OCI-LY3 (cell line): ENCODE measurements at regions not wholly inside any gene's neighbourhood (a gene's known extent, or its start where the extent isn't known, plus 50 kb on each side); places are given as distances from the start of the nearest gene placed in this dataset.

Experiments
- H2AFZ ChIP-seq: fragments of 200-600, 300-600 bp; shearing (Covaris generic); 2 replicates; pipeline ENCODE4 v1.6.0; 2014; ENCODE audit warnings: antibody characterized with exemption, low read depth, low read length
- H3K27ac ChIP-seq: fragments of 200-600, 300-600 bp; sonication (generic); 2 replicates; pipeline ENCODE4 v1.5.1; 2014; ENCODE audit warnings: mild to moderate bottlenecking, low read length, moderate library complexity, mixed read lengths
- H3K27me3 ChIP-seq: fragments of 200-600, 300-600 bp; sonication (generic); 2 replicates; pipeline ENCODE4 v1.6.1; 2014; ENCODE audit warnings: low read depth, low read length, mixed read lengths
- H3K36me3 ChIP-seq: fragments of 200-600, 300-600 bp; sonication (generic); replicated peaks from 2 replicates; pipeline ENCODE3; 2014; ENCODE audit warnings: low read depth, low read length, mixed read lengths
- H3K4me1 ChIP-seq: fragments of 300-600, 200-600 bp; sonication (generic); 2 replicates; pipeline ENCODE4 v1.6.1; 2014; ENCODE audit warnings: low read length, mixed read lengths
- H3K4me2 ChIP-seq: fragments of 200-600, 300-600 bp; sonication (generic); 2 replicates; pipeline ENCODE4 v1.6.1; 2014; ENCODE audit warnings: low read length, mixed read lengths
- H3K4me3 ChIP-seq: fragments of 300-600, 200-600 bp; sonication (generic); 2 replicates; pipeline ENCODE4 v1.5.1; 2014; ENCODE audit warnings: antibody characterized with exemption, mild to moderate bottlenecking, low read length, moderate library complexity
- H3K79me2 ChIP-seq: fragments of 300-600, 200-600 bp; shearing (Covaris generic); 2 replicates; pipeline ENCODE4 v1.6.1; 2014; ENCODE audit warnings: mild to moderate bottlenecking, low read length, mixed read lengths
- H3K9ac ChIP-seq: fragments of 300-600, 200-600 bp; shearing (Covaris generic); 2 replicates; pipeline ENCODE4 v1.6.0; 2014; ENCODE audit warnings: mild to moderate bottlenecking, low read length, moderate library complexity
- H3K9me3 ChIP-seq: fragments of 200-600, 300-600 bp; shearing (Covaris generic); 2 replicates; pipeline ENCODE4 v1.6.1; 2014; ENCODE audit warnings: low read length, mixed read lengths; ENCODE audit not compliant: insufficient read depth
- H4K20me1 ChIP-seq: fragments of 200-600, 300-600 bp; sonication (generic); 2 replicates; pipeline ENCODE4 v1.6.1; 2016; ENCODE audit warnings: low read length, mixed read lengths; ENCODE audit not compliant: insufficient read depth
- EZH2phosphoT487 ChIP-seq: fragments of 200-600 bp; shearing (Covaris generic); IDR thresholded peaks from 2 replicates; pipeline ENCODE4 v1.6.1; 2018; ENCODE audit warnings: antibody characterized with exemption, mixed run types, low read depth
- TF ChIP-seq, protein P1 (sequence below): fragments of 200-600, 300-600 bp; sonication (generic); IDR thresholded peaks from 2 replicates; pipeline ENCODE4 v1.5.1; 2014; ENCODE audit warnings: antibody characterized with exemption, low read length, low read depth

DNA sequence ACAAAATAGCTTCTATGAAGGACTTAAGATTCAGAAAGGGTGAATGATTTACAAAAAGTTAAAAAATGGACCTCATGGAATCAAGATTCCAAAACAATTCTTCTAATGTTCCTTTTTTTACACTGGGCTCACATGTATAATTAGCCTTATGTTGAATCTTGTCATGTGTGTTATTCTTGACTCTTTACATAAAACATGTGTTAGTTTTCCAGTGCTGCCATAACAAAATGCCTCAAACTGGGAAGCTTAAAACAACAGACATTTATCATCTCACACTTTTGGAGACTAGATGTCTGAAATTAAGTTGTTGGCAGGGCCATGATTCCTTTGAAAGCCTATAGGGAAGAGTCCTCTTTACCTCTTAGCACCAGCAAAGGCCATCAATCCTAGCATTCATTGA is 192.5 kb upstream of the SORCS1 start:
- no peak for TF ChIP-seq EZH2phosphoT487
- TF ChIP-seq, protein P1, sequence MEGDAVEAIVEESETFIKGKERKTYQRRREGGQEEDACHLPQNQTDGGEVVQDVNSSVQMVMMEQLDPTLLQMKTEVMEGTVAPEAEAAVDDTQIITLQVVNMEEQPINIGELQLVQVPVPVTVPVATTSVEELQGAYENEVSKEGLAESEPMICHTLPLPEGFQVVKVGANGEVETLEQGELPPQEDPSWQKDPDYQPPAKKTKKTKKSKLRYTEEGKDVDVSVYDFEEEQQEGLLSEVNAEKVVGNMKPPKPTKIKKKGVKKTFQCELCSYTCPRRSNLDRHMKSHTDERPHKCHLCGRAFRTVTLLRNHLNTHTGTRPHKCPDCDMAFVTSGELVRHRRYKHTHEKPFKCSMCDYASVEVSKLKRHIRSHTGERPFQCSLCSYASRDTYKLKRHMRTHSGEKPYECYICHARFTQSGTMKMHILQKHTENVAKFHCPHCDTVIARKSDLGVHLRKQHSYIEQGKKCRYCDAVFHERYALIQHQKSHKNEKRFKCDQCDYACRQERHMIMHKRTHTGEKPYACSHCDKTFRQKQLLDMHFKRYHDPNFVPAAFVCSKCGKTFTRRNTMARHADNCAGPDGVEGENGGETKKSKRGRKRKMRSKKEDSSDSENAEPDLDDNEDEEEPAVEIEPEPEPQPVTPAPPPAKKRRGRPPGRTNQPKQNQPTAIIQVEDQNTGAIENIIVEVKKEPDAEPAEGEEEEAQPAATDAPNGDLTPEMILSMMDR: no peak
- Histone ChIP-seq H3K4me1 (no peaks in the 10 kb centered on the region), H3K4me2 (no peak overlapping the region), H3K9ac (no peak overlapping the region), H3K9me3 (no peaks in the 10 kb centered on the region), H4K20me1 (no peaks in the 10 kb centered on the region), H3K79me2 (no peaks in the 10 kb centered on the region), H3K36me3 (no peaks in the 10 kb centered on the region), H3K27me3 (no peaks in the 10 kb centered on the region), H3K27ac (no peak overlapping the region), H2AFZ (no peak overlapping the region), H3K4me3 (no peak overlapping the region)

DNA sequence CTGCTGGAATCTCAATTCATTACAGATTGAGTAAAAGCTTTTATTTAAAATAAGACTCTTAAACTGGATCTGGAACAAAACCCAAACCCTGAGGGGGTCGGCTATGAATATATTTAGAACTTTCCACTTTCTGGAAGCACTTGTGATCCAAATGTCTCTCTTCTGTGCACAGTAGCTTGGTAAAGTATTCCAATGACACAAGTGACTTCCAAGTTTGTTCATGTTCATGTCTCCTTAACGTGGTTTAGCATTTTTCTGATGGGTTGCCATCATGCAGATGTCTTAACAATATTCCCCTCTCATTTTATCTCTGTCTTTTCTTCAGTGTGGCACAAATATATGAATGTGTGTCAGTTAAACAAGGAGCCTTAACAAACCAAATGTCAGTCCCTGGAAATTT is 191.9 kb upstream of the SORCS1 start:
- no peaks in the 10 kb centered on the region for H3K27me3 ChIP-seq
- no peaks in the 10 kb centered on the region for H3K9me3 ChIP-seq
- TF ChIP-seq, protein P1: no peak
- TF ChIP-seq EZH2phosphoT487: no peak

DNA sequence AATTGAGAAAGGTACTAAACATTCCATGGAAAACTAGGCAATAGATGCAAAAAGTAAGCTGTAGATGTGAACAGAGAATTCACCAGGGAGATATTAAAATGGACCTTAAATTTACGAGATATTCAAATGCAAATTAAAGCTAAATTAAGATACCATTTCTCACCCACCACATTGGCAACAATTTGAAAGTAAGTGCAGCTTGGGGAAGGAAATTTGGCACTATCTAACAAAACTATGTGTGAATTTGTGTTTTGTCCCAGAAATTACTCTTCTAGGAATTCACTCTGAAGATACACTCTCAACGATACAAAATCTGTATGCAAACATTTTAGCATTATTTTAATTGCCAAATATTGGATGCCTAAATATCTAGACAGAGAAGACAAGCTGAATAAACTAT is 178.2 kb upstream of the SORCS1 start:
- Histone ChIP-seq H3K9me3 (no peaks in the 10 kb centered on the region), H3K79me2 (no peaks in the 10 kb centered on the region), H3K9ac (no peak overlapping the region), H2AFZ (no peak overlapping the region), H4K20me1 (no peaks in the 10 kb centered on the region), H3K27me3 (no peaks in the 10 kb centered on the region), H3K36me3 (no peaks in the 10 kb centered on the region), H3K4me3 (no peak overlapping the region), H3K4me1 (no peaks in the 10 kb centered on the region), H3K27ac (no peak overlapping the region), H3K4me2 (no peak overlapping the region)
- TF ChIP-seq, protein P1: no peak

More for the DNA sequence above, 191.9 kb upstream of the SORCS1 start:
- Histone ChIP-seq H3K4me3 (no peak overlapping the region), H3K79me2 (no peaks in the 10 kb centered on the region), H3K27ac (no peak overlapping the region), H3K4me1 (no peaks in the 10 kb centered on the region), H2AFZ (no peak overlapping the region), H3K9ac (no peak overlapping the region), H3K36me3 (no peaks in the 10 kb centered on the region), H3K4me2 (no peak overlapping the region), H4K20me1 (no peaks in the 10 kb centered on the region)

DNA sequence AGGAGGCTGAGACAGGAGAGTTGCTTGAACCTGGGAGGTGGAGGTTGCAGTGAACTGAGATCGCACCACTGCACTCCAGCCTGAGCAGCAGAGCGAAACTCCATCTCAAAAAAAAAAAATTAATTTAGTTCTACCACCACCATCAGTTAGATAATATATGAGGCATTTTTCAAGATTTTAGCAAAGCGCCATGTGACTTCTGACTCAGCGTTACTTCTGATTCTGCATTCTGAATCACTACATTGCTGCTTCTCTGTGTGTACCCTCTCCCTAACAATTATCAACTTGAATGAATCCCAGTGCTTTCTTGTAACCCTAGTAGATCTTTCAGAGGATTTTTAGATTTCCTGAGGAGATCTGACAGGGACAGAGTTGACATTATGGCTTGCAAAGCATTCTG is 176.8 kb upstream of the SORCS1 start:
- Histone ChIP-seq H4K20me1 (no peaks in the 10 kb centered on the region), H2AFZ (no peak overlapping the region), H3K27me3 (no peaks in the 10 kb centered on the region), H3K36me3 (no peaks in the 10 kb centered on the region), H3K27ac (no peak overlapping the region), H3K4me3 (no peak overlapping the region), H3K4me2 (no peak overlapping the region), H3K4me1 (no peaks in the 10 kb centered on the region), H3K9me3 (no peaks in the 10 kb centered on the region), H3K9ac (no peak overlapping the region), H3K79me2 (no peaks in the 10 kb centered on the region)
- no peak for TF ChIP-seq EZH2phosphoT487
- TF ChIP-seq, protein P1: no peak
